SK-N-SH (cell line): ENCODE measurements at regions not wholly inside any gene's neighbourhood (a gene's known extent, or its start where the extent isn't known, plus 50 kb on each side); places are given as distances from the start of the nearest gene placed in this dataset.

Experiments used
- CTCF ChIA-PET: fragments of 300-600, 350-600 bp; formaldehyde crosslinking; extraction: SDS; loops from one replicate; lab custom pipeline; 2021; lab: Yijun Ruan, JAX
- POLR2A ChIA-PET: fragments of 350-600 bp; sonication (Branson Sonifier 250); formaldehyde crosslinking; extraction: SDS; loops from one replicate; lab custom pipeline; 2020; ENCODE audit warnings: antibody characterized with exemption, inconsistent platforms; lab: Yijun Ruan, JAX
- DNase-seq: peaks from one replicate; pipeline ENCODE4 v3.0.0; 2012
- H2AFZ ChIP-seq: fragments of 200-600 bp; sonication (generic); 2 replicates; pipeline ENCODE4 v1.8.1; 2016; ENCODE audit warnings: antibody characterized with exemption, mild to moderate bottlenecking, low read depth
- H3F3A ChIP-seq: fragments of 200-600 bp; sonication (generic); replicated peaks from 2 replicates; pipeline ENCODE3; 2016; ENCODE audit warnings: antibody characterized with exemption, mild to moderate bottlenecking; ENCODE audit not compliant: insufficient read depth
- H3K27ac ChIP-seq, 2 experiments: fragments of 200-500 bp in 1 of 2; fragments of 200-600 bp in 1 of 2; sonication (Bioruptor generic) in 1 of 2; sonication (generic), shearing (Covaris generic) in 1 of 2; 2 replicates each; pipeline versions ENCODE4 v1.5.1 to v1.6.1; 2014 to 2016; ENCODE audit warnings: low read depth in 2 of 2, inconsistent platforms in 1 of 2, low read length in 1 of 2, mild to moderate bottlenecking in 1 of 2, mixed read lengths in 1 of 2
- H3K27me3 ChIP-seq: fragments of 200-600 bp; sonication (generic), shearing (Covaris generic); 2 replicates; pipeline ENCODE4 v1.6.1; 2016; ENCODE audit warnings: mixed run types; ENCODE audit not compliant: insufficient read depth
- H3K36me3 ChIP-seq, 2 experiments: fragments of 200-500 bp in 1 of 2; fragments of 200-600 bp in 1 of 2; sonication (Bioruptor generic) in 1 of 2; sonication (generic) in 1 of 2; replicated peaks in 1 of 2; 2 replicates each; pipeline versions ENCODE3 to v1.5.1; 2014 to 2016; ENCODE audit warnings: low read length in 1 of 2, mild to moderate bottlenecking in 1 of 2; ENCODE audit not compliant: insufficient read depth in 2 of 2, control insufficient read depth in 1 of 2
- H3K4me1 ChIP-seq, 2 experiments: fragments of 200-500 bp in 1 of 2; fragments of 200-600 bp in 1 of 2; sonication (Bioruptor generic) in 1 of 2; sonication (generic), shearing (Covaris generic) in 1 of 2; 2 replicates each; pipeline versions ENCODE4 v1.5.1 to v1.6.1; 2014 to 2016; ENCODE audit warnings: low read depth in 1 of 2, low read length in 1 of 2, mixed run types in 1 of 2; ENCODE audit not compliant: insufficient read depth in 2 of 2, control insufficient read depth in 1 of 2
- H3K4me2 ChIP-seq: fragments of 200-600 bp; sonication (generic), shearing (Covaris generic); 2 replicates; pipeline ENCODE4 v1.6.1; 2017; ENCODE audit warnings: mixed run types
- H3K4me3 ChIP-seq, 2 experiments: fragments of 200-500 bp in 1 of 2; fragments of 200-600 bp in 1 of 2; sonication (Bioruptor generic) in 1 of 2; sonication (generic), shearing (Covaris generic) in 1 of 2; 2 replicates each; pipeline versions ENCODE4 v1.5.1 to v1.8.1; 2014 to 2016; ENCODE audit warnings: low read depth in 2 of 2, inconsistent platforms in 1 of 2, low read length in 1 of 2, mild to moderate bottlenecking in 1 of 2, mixed read lengths in 1 of 2, moderate library complexity in 1 of 2
- H3K79me2 ChIP-seq: fragments of 200-600 bp; sonication (generic); 2 replicates; pipeline ENCODE4 v1.8.1; 2017; ENCODE audit warnings: mild to moderate bottlenecking; ENCODE audit not compliant: insufficient read depth
- H3K9ac ChIP-seq: fragments of 200-600 bp; sonication (generic); 2 replicates; pipeline ENCODE4 v1.6.1; 2017; ENCODE audit warnings: mixed run types
- H3K9me2 ChIP-seq: fragments of 200-600 bp; sonication (generic); 2 replicates; pipeline ENCODE4 v1.6.1; 2017; ENCODE audit warnings: mixed run types
- H3K9me3 ChIP-seq: fragments of 200-600 bp; sonication (generic); 2 replicates; pipeline ENCODE4 v1.6.1; 2017; ENCODE audit warnings: mixed run types, mild to moderate bottlenecking, moderate library complexity
- H4K20me1 ChIP-seq: fragments of 200-600 bp; sonication (generic); 2 replicates; pipeline ENCODE4 v1.6.1; 2017; ENCODE audit warnings: mild to moderate bottlenecking, mixed run types; ENCODE audit not compliant: insufficient read depth
- CHD2 ChIP-seq: fragments of 150-350 bp; IDR thresholded peaks from 2 replicates; pipeline ENCODE4 v1.6.1; 2018; ENCODE audit warnings: low read length; ENCODE audit not compliant: partially characterized antibody
- ELF1 ChIP-seq: IDR thresholded peaks from 2 replicates; pipeline ENCODE4 v1.4.0; 2012
- EP300 ChIP-seq, 2 experiments: IDR thresholded peaks; 2 replicates each; pipeline versions ENCODE4 v1.4.0 to v1.6.1; 2012; ENCODE audit warnings: borderline replicate concordance in 1 of 2, low read depth in 1 of 2, low read length in 1 of 2
- EZH2phosphoT487 ChIP-seq: fragments of 200-600 bp; sonication (generic); IDR thresholded peaks from 2 replicates; pipeline ENCODE4 v1.6.1; 2017; ENCODE audit warnings: low read depth, mixed run types, mild to moderate bottlenecking, antibody characterized with exemption, moderate library complexity, borderline replicate concordance
- FOXJ3 ChIP-seq: sonication (generic); formaldehyde crosslinking; IDR thresholded peaks from 2 replicates; pipeline ENCODE4 v1.5.1; 2020; ENCODE audit warnings: mild to moderate bottlenecking, missing genetic modification reagents
- FOXM1 ChIP-seq: IDR thresholded peaks from 2 replicates; pipeline ENCODE4 v1.4.0; 2012; ENCODE audit warnings: low read depth, mild to moderate bottlenecking
- GATA2 ChIP-seq: sonication (generic); formaldehyde crosslinking; IDR thresholded peaks from 2 replicates; pipeline ENCODE4 v1.5.0; 2020; ENCODE audit warnings: mild to moderate bottlenecking, missing genetic modification reagents
- IRF3 ChIP-seq: fragments of 150-350 bp; IDR thresholded peaks from 2 replicates; pipeline ENCODE4 v1.6.1; 2016; ENCODE audit warnings: mild to moderate bottlenecking, low read depth, low read length
- JUND ChIP-seq: IDR thresholded peaks from 2 replicates; pipeline ENCODE4 v1.4.0; 2012
- MAX ChIP-seq: IDR thresholded peaks from 2 replicates; pipeline ENCODE4 v1.4.0; 2012; ENCODE audit warnings: low read depth
- MEF2A ChIP-seq: IDR thresholded peaks from 2 replicates; pipeline ENCODE4 v1.4.0; 2012; ENCODE audit warnings: low read depth, borderline replicate concordance
- MXI1 ChIP-seq: IDR thresholded peaks from 2 replicates; pipeline ENCODE4 v1.6.1; 2012; ENCODE audit warnings: mild to moderate bottlenecking, low read depth, low read length, improper control_type of control experiment
- NRF1 ChIP-seq: IDR thresholded peaks from 2 replicates; pipeline ENCODE4 v1.6.1; 2012; ENCODE audit warnings: low read depth, mild to moderate bottlenecking, low read length
- POLR2AphosphoS5 ChIP-seq: IDR thresholded peaks from 2 replicates; pipeline ENCODE4 v1.6.1; 2012; ENCODE audit warnings: low read depth, low read length
- SIN3A ChIP-seq: IDR thresholded peaks from 2 replicates; pipeline ENCODE4 v1.6.1; 2012; ENCODE audit warnings: low read depth, mild to moderate bottlenecking, low read length, moderate library complexity, borderline replicate concordance
- SMC3 ChIP-seq: IDR thresholded peaks from 2 replicates; pipeline ENCODE4 v1.6.1; 2012; ENCODE audit warnings: low read depth, low read length, improper control_type of control experiment
- TCF12 ChIP-seq: IDR thresholded peaks from 2 replicates; pipeline ENCODE4 v1.4.0; 2012
- TEAD4 ChIP-seq: IDR thresholded peaks from 2 replicates; pipeline ENCODE4 v1.4.0; 2012; ENCODE audit warnings: mild to moderate bottlenecking, borderline replicate concordance; ENCODE audit not compliant: insufficient read depth
- YY1 ChIP-seq: IDR thresholded peaks from 2 replicates; pipeline ENCODE4 v1.4.0; 2012; ENCODE audit warnings: low read depth, mild to moderate bottlenecking
- WGBS: methylation state at CpG from one replicate; pipeline ENCODE4 v1.1.6; 2017; ENCODE audit warnings: low lambda C conversion rate; 5-methylcytosine and 5-hydroxymethylcytosine counted together
- TF ChIP-seq, protein P1 (sequence below): IDR thresholded peaks from 2 replicates; pipeline ENCODE4; 2012
- TF ChIP-seq, protein P2 (sequence below): IDR thresholded peaks from 2 replicates; pipeline ENCODE4 v1.4.0; 2012; ENCODE audit warnings: low read depth, borderline replicate concordance

GRCh38 chr9:80366626-80367025 lies 794.9 kb downstream of the TLE4 start (continued):
- no peak for TF ChIP-seq YY1
- TF ChIP-seq POLR2AphosphoS5: no peak
- TF ChIP-seq TCF12: no peak
- no peak for TF ChIP-seq MXI1

GRCh38 chr9:80359941-80360881 lies 788.4 kb downstream of the TLE4 start:
- Histone ChIP-seq H4K20me1 (no peaks in the 10 kb centered on the region), H3K27me3 (no peaks in the 10 kb centered on the region), H3K4me1 (no peaks in the 10 kb centered on the region), H2AFZ (no peak overlapping the region), H3K9me3 (no peaks in the 10 kb centered on the region), H3K4me3 (no peak overlapping the region), H3K4me2 (no peak overlapping the region), H3K36me3 (no peaks in the 10 kb centered on the region), H3F3A (no peaks in the 10 kb centered on the region), H3K79me2 (no peaks in the 10 kb centered on the region), H3K27ac (no peak overlapping the region), H3K9me2 (no peaks in the 10 kb centered on the region), H3K9ac (no peak overlapping the region)
- 72% methylated on average over 20 of the region's 35 CpGs for WGBS
- DNase-seq: no peak
- CTCF ChIA-PET: no interaction called here
- TF ChIP-seq, protein P1, sequence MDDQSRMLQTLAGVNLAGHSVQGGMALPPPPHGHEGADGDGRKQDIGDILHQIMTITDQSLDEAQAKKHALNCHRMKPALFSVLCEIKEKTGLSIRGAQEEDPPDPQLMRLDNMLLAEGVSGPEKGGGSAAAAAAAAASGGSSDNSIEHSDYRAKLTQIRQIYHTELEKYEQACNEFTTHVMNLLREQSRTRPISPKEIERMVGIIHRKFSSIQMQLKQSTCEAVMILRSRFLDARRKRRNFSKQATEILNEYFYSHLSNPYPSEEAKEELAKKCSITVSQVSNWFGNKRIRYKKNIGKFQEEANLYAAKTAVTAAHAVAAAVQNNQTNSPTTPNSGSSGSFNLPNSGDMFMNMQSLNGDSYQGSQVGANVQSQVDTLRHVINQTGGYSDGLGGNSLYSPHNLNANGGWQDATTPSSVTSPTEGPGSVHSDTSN: no peak
- no peak for TF ChIP-seq NRF1
- no peak for TF ChIP-seq IRF3
- no peak for TF ChIP-seq SIN3A
- no peak for TF ChIP-seq FOXM1
- TF ChIP-seq, protein P2, sequence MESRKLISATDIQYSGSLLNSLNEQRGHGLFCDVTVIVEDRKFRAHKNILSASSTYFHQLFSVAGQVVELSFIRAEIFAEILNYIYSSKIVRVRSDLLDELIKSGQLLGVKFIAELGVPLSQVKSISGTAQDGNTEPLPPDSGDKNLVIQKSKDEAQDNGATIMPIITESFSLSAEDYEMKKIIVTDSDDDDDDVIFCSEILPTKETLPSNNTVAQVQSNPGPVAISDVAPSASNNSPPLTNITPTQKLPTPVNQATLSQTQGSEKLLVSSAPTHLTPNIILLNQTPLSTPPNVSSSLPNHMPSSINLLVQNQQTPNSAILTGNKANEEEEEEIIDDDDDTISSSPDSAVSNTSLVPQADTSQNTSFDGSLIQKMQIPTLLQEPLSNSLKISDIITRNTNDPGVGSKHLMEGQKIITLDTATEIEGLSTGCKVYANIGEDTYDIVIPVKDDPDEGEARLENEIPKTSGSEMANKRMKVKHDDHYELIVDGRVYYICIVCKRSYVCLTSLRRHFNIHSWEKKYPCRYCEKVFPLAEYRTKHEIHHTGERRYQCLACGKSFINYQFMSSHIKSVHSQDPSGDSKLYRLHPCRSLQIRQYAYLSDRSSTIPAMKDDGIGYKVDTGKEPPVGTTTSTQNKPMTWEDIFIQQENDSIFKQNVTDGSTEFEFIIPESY: no peak
- no peak for TF ChIP-seq ELF1
- no peak for TF ChIP-seq EP300 (IDR thresholded peaks at IDR 0.05; ENCODE audit: borderline replicate concordance in 1 of 2, low read depth in 1 of 2, low read length in 1 of 2)
- no peak for TF ChIP-seq MEF2A
- no peak for TF ChIP-seq TEAD4
- no peak for TF ChIP-seq FOXJ3 (CRISPR knock-in tag)
- no peak for TF ChIP-seq JUND
- no peak for TF ChIP-seq GATA2
- no peak for TF ChIP-seq SMC3
- no peak for TF ChIP-seq CHD2
- no peak for TF ChIP-seq MAX
- TF ChIP-seq EZH2phosphoT487: no peak
- POLR2A ChIA-PET: no interaction called here
